Parathyroid adenoma (tissue), 2 donors: ENCODE measurements at regions not wholly inside any gene's neighbourhood (a gene's known extent, or its start where the extent isn't known, plus 50 kb on each side); places are given as distances from the start of the nearest gene placed in this dataset.

ENCODE experiments used
- H2AFZ ChIP-seq: fragments of 300-600 bp; sonication (generic); one replicate; pipeline ENCODE4 v1.7.0; 2017; ENCODE audit warnings: antibody characterized with exemption, mild to moderate bottlenecking
- H3K27ac ChIP-seq: fragments of 300-600 bp; sonication (generic); one replicate; pipeline ENCODE4 v1.7.0; 2017
- H3K27me3 ChIP-seq: fragments of 300-600 bp; sonication (generic); one replicate; pipeline ENCODE4 v1.7.0; 2017; ENCODE audit warnings: low read length; ENCODE audit not compliant: control insufficient read depth, insufficient read depth
- H3K36me3 ChIP-seq: fragments of 300-600 bp; sonication (generic); one replicate; pipeline ENCODE4 v1.7.0; 2017; ENCODE audit warnings: low read length; ENCODE audit not compliant: control insufficient read depth, insufficient read depth
- H3K4me1 ChIP-seq: fragments of 300-600 bp; sonication (generic); one replicate; pipeline ENCODE4 v1.7.0; 2017; ENCODE audit warnings: control low read depth
- H3K4me2 ChIP-seq: fragments of 300-600 bp; sonication (generic); one replicate; pipeline ENCODE4 v1.7.0; 2017; ENCODE audit warnings: low read length
- H3K4me3 ChIP-seq: fragments of 300-600 bp; sonication (generic); one replicate; pipeline ENCODE4 v1.7.0; 2017; ENCODE audit warnings: low read depth, low read length
- H3K79me2 ChIP-seq: fragments of 300-600 bp; sonication (generic); one replicate; pipeline ENCODE4 v1.7.0; 2017; ENCODE audit warnings: control low read depth
- H3K9ac ChIP-seq: fragments of 300-600 bp; sonication (generic); one replicate; pipeline ENCODE4 v1.7.0; 2017; ENCODE audit warnings: mild to moderate bottlenecking
- H3K9me3 ChIP-seq: fragments of 300-600 bp; sonication (generic); one replicate; pipeline ENCODE4 v1.7.0; 2017; ENCODE audit warnings: low read length; ENCODE audit not compliant: control insufficient read depth
- CTCF ChIP-seq: fragments of 300-600 bp; sonication (generic); IDR thresholded peaks from one replicate; pipeline ENCODE4 v1.7.0; 2017; ENCODE audit warnings: antibody characterized with exemption, mild to moderate bottlenecking
- donor health status: primary hyperparathyroidism.

GRCh38 chr2:176496761-176497160 is 227.5 kb downstream of the MTX2 start:
- no peak overlapping the region for H3K27ac ChIP-seq
- no peaks in the 10 kb centered on the region for H3K4me1 ChIP-seq
- no peaks in the 10 kb centered on the region for H3K27me3 ChIP-seq
- no peaks in the 10 kb centered on the region for H3K9me3 ChIP-seq
- no peak overlapping the region for H3K4me3 ChIP-seq
- no peaks in the 10 kb centered on the region for H3K36me3 ChIP-seq
- H3K79me2 ChIP-seq = no peaks in the 10 kb centered on the region
- H3K4me2 ChIP-seq = no peak overlapping the region
- TF ChIP-seq CTCF = no peak
- H3K9ac ChIP-seq = no peak overlapping the region
- no peak overlapping the region for H2AFZ ChIP-seq

GRCh38 chr2:176500901-176501300 is 231.7 kb downstream of the MTX2 start:
- no peaks in the 10 kb centered on the region for H3K27me3 ChIP-seq
- H3K27ac ChIP-seq = no peak overlapping the region
- no peak overlapping the region for H3K9ac ChIP-seq
- H2AFZ ChIP-seq = no peak overlapping the region
- H3K4me2 ChIP-seq = no peak overlapping the region
- no peak for TF ChIP-seq CTCF
- no peaks in the 10 kb centered on the region for H3K36me3 ChIP-seq
- H3K79me2 ChIP-seq = no peaks in the 10 kb centered on the region
- no peak overlapping the region for H3K4me3 ChIP-seq
- H3K9me3 ChIP-seq = no peaks in the 10 kb centered on the region
- H3K4me1 ChIP-seq = no peaks in the 10 kb centered on the region

- Histone ChIP-seq H3K4me1 (no peaks in the 10 kb centered on the region), H3K27me3 (no peaks in the 10 kb centered on the region), H3K9me3 (no peaks in the 10 kb centered on the region), H3K27ac (no peak overlapping the region), H3K4me3 (no peak overlapping the region), H3K9ac (no peak overlapping the region), H3K4me2 (no peak overlapping the region), H2AFZ (no peak overlapping the region), H3K36me3 (no peaks in the 10 kb centered on the region), H3K79me2 (no peaks in the 10 kb centered on the region)
- TF ChIP-seq CTCF = no peak
Observed at GRCh38 chr2:176501617-176502016, 232.4 kb downstream of the MTX2 start.

- Histone ChIP-seq H3K36me3 (no peaks in the 10 kb centered on the region), H3K9me3 (no peaks in the 10 kb centered on the region)
- no peak for TF ChIP-seq CTCF
Observed at GRCh38 chr2:176502619-176503018, 233.4 kb downstream of the MTX2 start.

GRCh38 chr2:176503776-176504175 is 234.5 kb downstream of the MTX2 start:
- Histone ChIP-seq H3K9me3 (no peaks in the 10 kb centered on the region), H3K79me2 (no peaks in the 10 kb centered on the region), H2AFZ (no peak overlapping the region), H3K36me3 (no peaks in the 10 kb centered on the region), H3K4me1 (no peaks in the 10 kb centered on the region), H3K27ac (no peak overlapping the region), H3K27me3 (no peaks in the 10 kb centered on the region), H3K4me3 (no peak overlapping the region), H3K4me2 (no peak overlapping the region), H3K9ac (no peak overlapping the region)
- no peak for TF ChIP-seq CTCF

More at GRCh38 chr2:176502619-176503018, 233.4 kb downstream of the MTX2 start:
- Histone ChIP-seq H3K4me3 (no peak overlapping the region), H2AFZ (no peak overlapping the region), H3K4me2 (no peak overlapping the region), H3K9ac (no peak overlapping the region), H3K27me3 (no peaks in the 10 kb centered on the region), H3K4me1 (no peaks in the 10 kb centered on the region), H3K27ac (no peak overlapping the region), H3K79me2 (no peaks in the 10 kb centered on the region)
